ENCODE measurements at regions not wholly inside any gene's neighbourhood (a gene's known extent, or its start where the extent isn't known, plus 50 kb on each side); places are given as distances from the start of the nearest gene placed in this dataset.

- H3K4me3 ChIP-seq (ENCODE audit: low read length): no peak overlapping the region
- BruUV-seq (replicated peaks): no TSS peak
- DNase-seq (no peak), ATAC-seq (no peak)
- intact Hi-C loops (cut with micrococcal nuclease): loop anchor here (2.0 kb wide), 1 partner anchor 280 kb away; no protein-coding TSS in a partner anchor
- no peaks in the 10 kb centered on the region for H3K79me2 ChIP-seq (ENCODE audit: low read length)
- H3K36me3 ChIP-seq (ENCODE audit: low read depth, low read length): no peaks in the 10 kb centered on the region
- no peak overlapping the region for H2AFZ ChIP-seq (ENCODE audit: low read length)
- peaks cover 97% of the 10 kb centered on the region for H3K27me3 ChIP-seq (ENCODE audit: low read length)
- H3K4me2 ChIP-seq (ENCODE audit: low read length): no peak overlapping the region
- no peaks in the 10 kb centered on the region for H3K9me3 ChIP-seq (ENCODE audit: low read length)
- no peaks in the 10 kb centered on the region for H3F3A ChIP-seq (ENCODE audit: low read length, unreplicated experiment)
- ChIA-PET CTCF (no interaction called here), POLR2A (ENCODE audit: unreplicated experiment) (no interaction called here)
- H3K9me2 ChIP-seq (replicated peaks; ENCODE audit: low read length): no peaks in the 10 kb centered on the region
- no peak overlapping the region for H3K9ac ChIP-seq (ENCODE audit: low read length)
- H3K4me1 ChIP-seq (ENCODE audit: insufficient read depth, low read length): no peaks in the 10 kb centered on the region
- H4K20me1 ChIP-seq (ENCODE audit: low read length): no peaks in the 10 kb centered on the region
- H3K27ac ChIP-seq (ENCODE audit: low read length): no peak overlapping the region
- TF ChIP-seq CTCF (conservative IDR thresholded peaks at IDR 0.05; ENCODE audit: low read depth, low read length) (no peak), EZH2 (IDR thresholded peaks at IDR 0.05; ENCODE audit: low read length, unreplicated experiment) (no peak), EZH2phosphoT487 (IDR thresholded peaks at IDR 0.05; ENCODE audit: borderline replicate concordance, low read length) (no peak)
These were observed 181.9 kb downstream of the RBFOX3 start for GRCh38 chr17:79428988-79429387.

- no peak overlapping the region for H3K4me3 ChIP-seq (ENCODE audit: low read length)
- H3F3A ChIP-seq (ENCODE audit: low read length, unreplicated experiment): no peaks in the 10 kb centered on the region
- H3K9me2 ChIP-seq (replicated peaks; ENCODE audit: low read length): no peaks in the 10 kb centered on the region
- no peaks in the 10 kb centered on the region for H3K79me2 ChIP-seq (ENCODE audit: low read length)
- CTCF ChIA-PET: no interaction called here
- no peaks in the 10 kb centered on the region for H3K4me1 ChIP-seq (ENCODE audit: insufficient read depth, low read length)
- POLR2A ChIA-PET (ENCODE audit: unreplicated experiment): interaction anchor here (0.6 kb wide), 1 partner anchor 22 kb away, joined by 3 read pairs; no protein-coding TSS in a partner anchor
- BruUV-seq (replicated peaks): no TSS peak
- DNase-seq (peak; percentile 18), ATAC-seq (peak; percentile 53)
- TF ChIP-seq CTCF (conservative IDR thresholded peaks at IDR 0.05; ENCODE audit: low read depth, low read length): 0 out of 2 replicates have a peak, but pooled peaks have one; percentile 21
- TF ChIP-seq EZH2phosphoT487 (IDR thresholded peaks at IDR 0.05; ENCODE audit: borderline replicate concordance, low read length): no peak
- H3K9me3 ChIP-seq (ENCODE audit: low read length): no peaks in the 10 kb centered on the region
- intact Hi-C loops (cut with micrococcal nuclease): loop anchor here (2.0 kb wide), 1 partner anchor 281 kb away; no protein-coding TSS in a partner anchor
- H2AFZ ChIP-seq (ENCODE audit: low read length): no peak overlapping the region
- no peaks in the 10 kb centered on the region for H4K20me1 ChIP-seq (ENCODE audit: low read length)
- H3K36me3 ChIP-seq (ENCODE audit: low read depth, low read length): no peaks in the 10 kb centered on the region
- H3K27me3 ChIP-seq (ENCODE audit: low read length): peaks cover 97% of the 10 kb centered on the region
- no peak overlapping the region for H3K4me2 ChIP-seq (ENCODE audit: low read length)
- H3K27ac ChIP-seq (ENCODE audit: low read length): no peak overlapping the region
- no peak overlapping the region for H3K9ac ChIP-seq (ENCODE audit: low read length)
These were observed 183.0 kb downstream of the RBFOX3 start for GRCh38 chr17:79427621-79428539.

DNA sequence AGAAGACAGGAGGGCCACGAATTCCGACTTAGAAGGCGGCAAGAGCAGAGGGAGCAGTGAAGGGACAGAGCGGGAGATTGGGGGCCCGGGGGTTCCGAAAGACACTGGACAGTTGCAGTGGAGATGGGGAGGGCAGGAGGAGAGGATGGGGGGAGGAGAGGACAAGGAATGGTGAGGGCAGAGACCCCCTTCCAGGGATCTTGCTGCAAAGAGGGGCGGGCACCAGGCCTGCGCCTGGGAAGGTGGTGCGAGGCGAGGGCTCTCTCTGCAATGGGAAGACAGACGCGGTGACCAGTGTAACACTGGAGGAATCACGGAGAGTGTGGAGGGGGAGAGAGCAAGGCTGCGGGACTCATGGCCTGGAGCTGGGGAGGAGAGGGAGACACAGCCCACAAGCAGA lies 185.2 kb downstream of the RBFOX3 start:
- intact Hi-C loops (cut with micrococcal nuclease): no loop called here

More for the DNA sequence above, 185.2 kb downstream of the RBFOX3 start:
- Histone ChIP-seq H3K9me3 (ENCODE audit: low read length) (no peaks in the 10 kb centered on the region), H3K79me2 (ENCODE audit: low read length) (no peaks in the 10 kb centered on the region), H3K9ac (ENCODE audit: low read length) (no peak overlapping the region), H3K4me2 (ENCODE audit: low read length) (no peak overlapping the region), H2AFZ (ENCODE audit: low read length) (no peak overlapping the region), H4K20me1 (ENCODE audit: low read length) (no peaks in the 10 kb centered on the region), H3K4me1 (ENCODE audit: insufficient read depth, low read length) (no peaks in the 10 kb centered on the region), H3K4me3 (ENCODE audit: low read length) (no peak overlapping the region), H3F3A (ENCODE audit: low read length, unreplicated experiment) (no peaks in the 10 kb centered on the region), H3K27me3 (ENCODE audit: low read length) (peaks cover 97% of the 10 kb centered on the region), H3K9me2 (replicated peaks; ENCODE audit: low read length) (no peaks in the 10 kb centered on the region), H3K27ac (ENCODE audit: low read length) (no peak overlapping the region), H3K36me3 (ENCODE audit: low read depth, low read length) (no peaks in the 10 kb centered on the region)
- CTCF ChIA-PET: no interaction called here
- no peak for DNase-seq
- no peak for TF ChIP-seq EZH2 (IDR thresholded peaks at IDR 0.05; ENCODE audit: low read length, unreplicated experiment)
- TF ChIP-seq EZH2phosphoT487 (IDR thresholded peaks at IDR 0.05; ENCODE audit: borderline replicate concordance, low read length): no peak
- no peak for TF ChIP-seq CTCF (conservative IDR thresholded peaks at IDR 0.05; ENCODE audit: low read depth, low read length)
- POLR2A ChIA-PET (ENCODE audit: unreplicated experiment): no interaction called here
- BruUV-seq (replicated peaks): no TSS peak
- no peak for ATAC-seq
